A549 (cell line): ENCODE measurements at regions not wholly inside any gene's neighbourhood (a gene's known extent, or its start where the extent isn't known, plus 50 kb on each side); places are given as distances from the start of the nearest gene placed in this dataset.

ENCODE experiments used
- ATAC-seq, 2 experiments: fragments of 200-7000 bp in 1 of 2; fragments of >200 bp in 1 of 2; cut with Nextera tagmentation in 1 of 2; cut with Tn5 transposase in 1 of 2; 3 replicates each; pipeline versions ENCODE4 v1.8.0 to v1.9.1; 2018 to 2020; ENCODE audit warnings: mild to moderate bottlenecking in 1 of 2, moderate library complexity in 1 of 2
- CTCF ChIA-PET: fragments of 300-600 bp; sonication (Branson Sonifier 250); formaldehyde crosslinking; extraction: SDS; loops from one replicate; lab custom pipeline; 2021; ENCODE audit warnings: antibody characterized with exemption, inconsistent platforms; lab: Yijun Ruan, JAX
- POLR2A ChIA-PET: fragments of 350-600 bp; formaldehyde crosslinking; extraction: SDS; loops from one replicate; lab custom pipeline; 2021; ENCODE audit warnings: antibody characterized with exemption, inconsistent platforms; lab: Yijun Ruan, JAX
- DNase-seq, 2 experiments: peaks; one replicate each; pipeline versions ENCODE4 v3.0.0 to v3.0.0-alpha.2; 2011 to 2016; ENCODE audit warnings: low read depth in 1 of 2, low spot score in 1 of 2
- FAIRE-seq: peaks from 2 replicates; lab custom pipeline; 2011; peaks lifted over from hg19 to GRCh38; lab: Jason Lieb, UNC
- H3K27ac ChIP-seq, 2 experiments: fragments of >200 bp; sonication (Bioruptor Twin); formaldehyde crosslinking; 3 replicates each; pipeline ENCODE4 v1.5.1; 2016 to 2017
- H3K4me1 ChIP-seq: fragments of >200 bp; sonication (Bioruptor Twin); formaldehyde crosslinking; 3 replicates; pipeline ENCODE4 v1.6.1; 2016
- H3K4me2 ChIP-seq: fragments of >200 bp; sonication (Bioruptor Twin); formaldehyde crosslinking; 3 replicates; pipeline ENCODE4 v1.6.1; 2016
- H3K4me3 ChIP-seq: fragments of >200 bp; sonication (Bioruptor Twin); formaldehyde crosslinking; 3 replicates; pipeline ENCODE4 v1.5.1; 2016
- H3K9me3 ChIP-seq: fragments of >200 bp; sonication (Bioruptor Twin); formaldehyde crosslinking; 3 replicates; pipeline ENCODE4 v1.6.1; 2016
- ATOH8 ChIP-seq: fragments of 250-450 bp; sonication (Bioruptor Pico); IDR thresholded peaks from 2 replicates; pipeline ENCODE4 v1.5.0; 2020; ENCODE audit warnings: low read depth, mild to moderate bottlenecking, moderate library complexity
- CBX8 ChIP-seq: fragments of 200-600 bp; sonication (generic); IDR thresholded peaks from 2 replicates; pipeline ENCODE4 v1.6.1; 2016
- EHF ChIP-seq: fragments of 250-450 bp; sonication (Bioruptor Pico); IDR thresholded peaks from 2 replicates; pipeline ENCODE4 v1.5.0; 2020; ENCODE audit warnings: mild to moderate bottlenecking
- FOSL2 ChIP-seq, 2 experiments: fragments of 450-650 bp in 1 of 2; fragments of >200 bp in 1 of 2; sonication (Bioruptor Twin) in 1 of 2; formaldehyde crosslinking; IDR thresholded peaks; 2 replicates each; pipeline versions ENCODE4 v1.5.0 to v1.6.1; 2016 to 2020; ENCODE audit warnings: mild to moderate bottlenecking in 1 of 2, moderate library complexity in 1 of 2
- HDAC2 ChIP-seq: fragments of 200-600 bp; sonication (generic); IDR thresholded peaks from 2 replicates; pipeline ENCODE4 v1.6.1; 2016
- HES2 ChIP-seq: fragments of >200 bp; sonication (Bioruptor Twin); formaldehyde crosslinking; IDR thresholded peaks from 2 replicates; pipeline ENCODE4 v1.6.1; 2016
- HEYL ChIP-seq: fragments of 250-450 bp; sonication (Bioruptor Pico); IDR thresholded peaks from 2 replicates; pipeline ENCODE4 v1.8.0; 2021; ENCODE audit warnings: mild to moderate bottlenecking, moderate library complexity
- HMGXB4 ChIP-seq: fragments of 250-450 bp; sonication (Bioruptor Pico); IDR thresholded peaks from 2 replicates; pipeline ENCODE4 v1.5.0; 2021; ENCODE audit warnings: mild to moderate bottlenecking, moderate library complexity, borderline replicate concordance
- HOXA7 ChIP-seq: fragments of 250-450 bp; sonication (Bioruptor Pico); IDR thresholded peaks from 2 replicates; pipeline ENCODE4 v1.5.0; 2020; ENCODE audit warnings: mild to moderate bottlenecking, moderate library complexity
- HOXB5 ChIP-seq: fragments of 250-450 bp; sonication (Bioruptor Pico); IDR thresholded peaks from 2 replicates; pipeline ENCODE4 v1.5.0; 2020; ENCODE audit warnings: mild to moderate bottlenecking, moderate library complexity
- JUNB ChIP-seq: fragments of >200 bp; sonication (Bioruptor Twin); formaldehyde crosslinking; IDR thresholded peaks from 2 replicates; pipeline ENCODE4 v1.6.1; 2016
- KDM1A ChIP-seq: fragments of 200-600 bp; sonication (generic); IDR thresholded peaks from 2 replicates; pipeline ENCODE4 v1.6.1; 2016; ENCODE audit warnings: low read depth, mild to moderate bottlenecking
- MAX ChIP-seq: IDR thresholded peaks from 2 replicates; pipeline ENCODE4 v1.6.1; 2012
- PHF8 ChIP-seq: fragments of 200-600 bp; sonication (generic); IDR thresholded peaks from 2 replicates; pipeline ENCODE4 v1.6.1; 2016; ENCODE audit warnings: low read depth, mild to moderate bottlenecking, antibody characterized with exemption, moderate library complexity, borderline replicate concordance
- RARB ChIP-seq: fragments of 250-450 bp; sonication (Bioruptor Pico); IDR thresholded peaks from 2 replicates; pipeline ENCODE4 v1.8.0; 2021; ENCODE audit warnings: mild to moderate bottlenecking, moderate library complexity
- RCOR1 ChIP-seq: fragments of 150-350 bp; IDR thresholded peaks from 2 replicates; pipeline ENCODE4 v1.6.1; 2014; ENCODE audit warnings: antibody characterized with exemption, low read length, low read depth
- RFX5 ChIP-seq: fragments of 450-650 bp; IDR thresholded peaks from 2 replicates; pipeline ENCODE4 v1.7.1; 2014; ENCODE audit warnings: antibody characterized with exemption, mild to moderate bottlenecking, moderate library complexity
- RNF2 ChIP-seq: fragments of 200-600 bp; sonication (generic); IDR thresholded peaks from 2 replicates; pipeline ENCODE4 v1.6.1; 2016; ENCODE audit warnings: low read depth, mild to moderate bottlenecking, antibody characterized with exemption, moderate library complexity, borderline replicate concordance
- ZNF302 ChIP-seq: fragments of 250-450 bp; sonication (Bioruptor Pico); IDR thresholded peaks from 2 replicates; pipeline ENCODE4 v1.9.0; 2021; ENCODE audit warnings: inconsistent platforms, mild to moderate bottlenecking, moderate library complexity
- ZSCAN20 ChIP-seq: fragments of 250-450 bp; sonication (Bioruptor Pico); IDR thresholded peaks from 2 replicates; pipeline ENCODE4 v1.8.0; 2022; ENCODE audit warnings: mild to moderate bottlenecking, moderate library complexity
- WGBS: methylation state at CpG from one replicate; pipeline ENCODE4 v1.1.6; 2017; ENCODE audit errors: missing lambda C conversion rate; 5-methylcytosine and 5-hydroxymethylcytosine counted together
- TF ChIP-seq, protein P1 (sequence below): IDR thresholded peaks from 2 replicates; pipeline ENCODE4 v1.6.1; 2012

- TF ChIP-seq HEYL (no peak), MAX (0 out of 2 replicates have a peak, but pooled peaks have one; percentile 25), FOSL2 (IDR thresholded peaks at IDR 0.05) (no peak), FOSL2 (CRISPR knock-in tag; IDR thresholded peaks at IDR 0.05) (peak; percentile 36; the same call in 1 of the 2 replicates)
- TF ChIP-seq, protein P1, sequence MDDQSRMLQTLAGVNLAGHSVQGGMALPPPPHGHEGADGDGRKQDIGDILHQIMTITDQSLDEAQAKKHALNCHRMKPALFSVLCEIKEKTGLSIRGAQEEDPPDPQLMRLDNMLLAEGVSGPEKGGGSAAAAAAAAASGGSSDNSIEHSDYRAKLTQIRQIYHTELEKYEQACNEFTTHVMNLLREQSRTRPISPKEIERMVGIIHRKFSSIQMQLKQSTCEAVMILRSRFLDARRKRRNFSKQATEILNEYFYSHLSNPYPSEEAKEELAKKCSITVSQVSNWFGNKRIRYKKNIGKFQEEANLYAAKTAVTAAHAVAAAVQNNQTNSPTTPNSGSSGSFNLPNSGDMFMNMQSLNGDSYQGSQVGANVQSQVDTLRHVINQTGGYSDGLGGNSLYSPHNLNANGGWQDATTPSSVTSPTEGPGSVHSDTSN, result no peak
- 40% methylated on average over 9 of the region's 9 CpGs for WGBS
- H3K27ac ChIP-seq, result peak overlapping the region; percentile 57 to 58; a peak in 5 of 6 replicates
- no peak for FAIRE-seq
- H3K4me1 ChIP-seq, result peaks cover 9% of the 10 kb centered on the region; the same call in 2 of the 3 replicates
- DNase-seq, result peak; percentile 56 to 76
- ChIA-PET POLR2A (no interaction called here), CTCF (interaction anchor here (0.5 kb wide), 1 partner anchor 290 kb away, joined by 3 read pairs; no protein-coding TSS in a partner anchor)
- peaks cover 7% of the 10 kb centered on the region; the same call in 2 of the 3 replicates for H3K9me3 ChIP-seq
- peak overlapping the region; percentile 42; the same call in 2 of the 3 replicates for H3K4me2 ChIP-seq
- no peak overlapping the region for H3K4me3 ChIP-seq
- peak; percentile 81 to 88 for ATAC-seq
Measured at GRCh38 chr5:174159327-174160114, 114.0 kb downstream of the NSG2 start.

- Histone ChIP-seq H3K4me2 (no peak overlapping the region), H3K4me1 (no peaks in the 10 kb centered on the region), H3K9me3 (0 out of 3 replicates have a peak, but pooled peaks cover 3% of the 10 kb centered on the region), H3K4me3 (no peak overlapping the region), H3K27ac (no peak overlapping the region)
- DNase-seq, result no peak
- ChIA-PET CTCF (interaction anchor here (1.4 kb wide), 1 partner anchor 16 kb away, joined by 4 read pairs; no protein-coding TSS in a partner anchor), POLR2A (no interaction called here)
- FAIRE-seq, result no peak
- TF ChIP-seq HMGXB4 (no peak), JUNB (no peak), RCOR1 (no peak), HOXA7 (no peak), RARB (CRISPR knock-in tag) (no peak), ZNF302 (no peak)
- TF ChIP-seq, protein P1, result no peak
- no peak for ATAC-seq
- WGBS, result 69% methylated on average over 9 of the region's 9 CpGs
Measured at GRCh38 chr5:174165406-174165805, 119.9 kb downstream of the NSG2 start.

- no peaks in the 10 kb centered on the region for H3K4me1 ChIP-seq
- FAIRE-seq, result no peak
- 33% methylated on average over 10 of the region's 10 CpGs for WGBS
- ATAC-seq, result no peak
- POLR2A ChIA-PET, result no interaction called here
- TF ChIP-seq EHF (no peak), RARB (CRISPR knock-in tag) (no peak), CBX8 (no peak), RFX5 (no peak), PHF8 (no peak), ZSCAN20 (CRISPR knock-in tag) (no peak), JUNB (no peak), RNF2 (no peak), HDAC2 (no peak), ATOH8 (CRISPR knock-in tag) (no peak), HOXB5 (CRISPR knock-in tag) (no peak), HES2 (no peak), KDM1A (no peak), HOXA7 (no peak)
- TF ChIP-seq, all 56 proteins: peak for 0
- H3K27ac ChIP-seq, result no peak overlapping the region
- H3K4me3 ChIP-seq, result no peak overlapping the region
- CTCF ChIA-PET, result interaction anchor here (1.4 kb wide), 1 partner anchor 15 kb away, joined by 4 read pairs; no protein-coding TSS in a partner anchor
- H3K4me2 ChIP-seq, result no peak overlapping the region
- H3K9me3 ChIP-seq, result 0 out of 3 replicates have a peak, but pooled peaks cover 3% of the 10 kb centered on the region
- no peak for DNase-seq
Measured at GRCh38 chr5:174166231-174167079, 120.9 kb downstream of the NSG2 start.
